ENCODE measurements at regions not wholly inside any gene's neighbourhood (a gene's known extent, or its start where the extent isn't known, plus 50 kb on each side); places are given as distances from the start of the nearest gene placed in this dataset.

DNA sequence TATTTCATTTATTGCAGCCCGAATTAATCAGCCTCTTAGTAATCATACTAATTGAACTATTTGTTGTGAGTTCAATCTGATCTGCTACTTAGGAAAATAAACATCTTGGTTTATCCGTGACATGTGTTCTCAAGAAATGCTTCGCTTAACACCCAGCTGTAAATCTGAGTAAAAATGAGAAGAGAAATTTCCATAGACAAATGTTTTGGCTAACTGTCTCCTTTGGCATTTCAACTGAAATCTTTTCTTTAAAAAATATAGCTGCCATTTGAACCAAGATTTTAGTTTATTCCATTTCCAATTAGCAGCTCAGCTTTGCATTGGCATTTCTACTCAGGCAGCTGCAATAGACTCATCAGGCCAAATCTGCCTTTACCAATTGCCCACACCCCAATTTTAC is 180.5 kb upstream of the PTER start:
- TF ChIP-seq GABPA (IDR thresholded peaks at IDR 0.05; ENCODE audit: low read depth): no peak
- no peak for TF ChIP-seq EZH2 (IDR thresholded peaks at IDR 0.05; ENCODE audit: borderline replicate concordance, control insufficient read depth, low read depth, low read length)
- TF ChIP-seq POLR2AphosphoS5 (IDR thresholded peaks at IDR 0.05; ENCODE audit: low read length): no peak
- TF ChIP-seq, protein P1, sequence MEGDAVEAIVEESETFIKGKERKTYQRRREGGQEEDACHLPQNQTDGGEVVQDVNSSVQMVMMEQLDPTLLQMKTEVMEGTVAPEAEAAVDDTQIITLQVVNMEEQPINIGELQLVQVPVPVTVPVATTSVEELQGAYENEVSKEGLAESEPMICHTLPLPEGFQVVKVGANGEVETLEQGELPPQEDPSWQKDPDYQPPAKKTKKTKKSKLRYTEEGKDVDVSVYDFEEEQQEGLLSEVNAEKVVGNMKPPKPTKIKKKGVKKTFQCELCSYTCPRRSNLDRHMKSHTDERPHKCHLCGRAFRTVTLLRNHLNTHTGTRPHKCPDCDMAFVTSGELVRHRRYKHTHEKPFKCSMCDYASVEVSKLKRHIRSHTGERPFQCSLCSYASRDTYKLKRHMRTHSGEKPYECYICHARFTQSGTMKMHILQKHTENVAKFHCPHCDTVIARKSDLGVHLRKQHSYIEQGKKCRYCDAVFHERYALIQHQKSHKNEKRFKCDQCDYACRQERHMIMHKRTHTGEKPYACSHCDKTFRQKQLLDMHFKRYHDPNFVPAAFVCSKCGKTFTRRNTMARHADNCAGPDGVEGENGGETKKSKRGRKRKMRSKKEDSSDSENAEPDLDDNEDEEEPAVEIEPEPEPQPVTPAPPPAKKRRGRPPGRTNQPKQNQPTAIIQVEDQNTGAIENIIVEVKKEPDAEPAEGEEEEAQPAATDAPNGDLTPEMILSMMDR (IDR thresholded peaks at IDR 0.05 in 2 of 3, conservative IDR thresholded peaks at IDR 0.05 in 1 of 3; ENCODE audit: control insufficient read depth in 2 of 3, extremely low read depth in 1 of 3, insufficient read depth in 1 of 3, low read depth in 3 of 3, low read length in 3 of 3): no peak

Data from GM12878 (cell line).